SU-DHL-6 (cell line): ENCODE measurements at regions not wholly inside any gene's neighbourhood (a gene's known extent, or its start where the extent isn't known, plus 50 kb on each side); places are given as distances from the start of the nearest gene placed in this dataset.

ENCODE experiments used
- EZH2phosphoT487 ChIP-seq: fragments of 200-600 bp; sonication (generic), shearing (Covaris generic); conservative IDR thresholded peaks from 2 replicates; pipeline ENCODE4 v1.6.1; 2018; ENCODE audit warnings: mild to moderate bottlenecking, antibody characterized with exemption, low read length, moderate library complexity, mixed read lengths
- TF ChIP-seq, protein P1 (sequence below): fragments of 200-600 bp; sonication (generic); IDR thresholded peaks from one replicate; pipeline ENCODE4 v1.5.1; 2017; ENCODE audit warnings: antibody characterized with exemption, mild to moderate bottlenecking, low read length, moderate library complexity; ENCODE audit not compliant: insufficient read depth, poor library complexity, severe bottlenecking

GRCh38 chr5:4924577-4924976 is 215.6 kb upstream of the ADAMTS16 start:
- TF ChIP-seq, protein P1, sequence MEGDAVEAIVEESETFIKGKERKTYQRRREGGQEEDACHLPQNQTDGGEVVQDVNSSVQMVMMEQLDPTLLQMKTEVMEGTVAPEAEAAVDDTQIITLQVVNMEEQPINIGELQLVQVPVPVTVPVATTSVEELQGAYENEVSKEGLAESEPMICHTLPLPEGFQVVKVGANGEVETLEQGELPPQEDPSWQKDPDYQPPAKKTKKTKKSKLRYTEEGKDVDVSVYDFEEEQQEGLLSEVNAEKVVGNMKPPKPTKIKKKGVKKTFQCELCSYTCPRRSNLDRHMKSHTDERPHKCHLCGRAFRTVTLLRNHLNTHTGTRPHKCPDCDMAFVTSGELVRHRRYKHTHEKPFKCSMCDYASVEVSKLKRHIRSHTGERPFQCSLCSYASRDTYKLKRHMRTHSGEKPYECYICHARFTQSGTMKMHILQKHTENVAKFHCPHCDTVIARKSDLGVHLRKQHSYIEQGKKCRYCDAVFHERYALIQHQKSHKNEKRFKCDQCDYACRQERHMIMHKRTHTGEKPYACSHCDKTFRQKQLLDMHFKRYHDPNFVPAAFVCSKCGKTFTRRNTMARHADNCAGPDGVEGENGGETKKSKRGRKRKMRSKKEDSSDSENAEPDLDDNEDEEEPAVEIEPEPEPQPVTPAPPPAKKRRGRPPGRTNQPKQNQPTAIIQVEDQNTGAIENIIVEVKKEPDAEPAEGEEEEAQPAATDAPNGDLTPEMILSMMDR: no peak
- no peak for TF ChIP-seq EZH2phosphoT487
